Left lung (tissue), 4 donors: ENCODE measurements at regions not wholly inside any gene's neighbourhood (a gene's known extent, or its start where the extent isn't known, plus 50 kb on each side); places are given as distances from the start of the nearest gene placed in this dataset.
"Not testable (repeated sequence)": the region's sequence is repeated elsewhere in the genome, so short reads cannot be mapped to it uniquely, and the experiment has no call there.

ENCODE experiments used
- ATAC-seq: fragments of 200-7000 bp; cut with Tn5 transposase; one replicate; pipeline ENCODE4 v1.9.1; 2020; ENCODE audit warnings: moderate library complexity
- DNase-seq, 4 donors: peaks; one replicate each; pipeline ENCODE4 v3.0.0-alpha.2; 2013 to 2020
- H3K27ac ChIP-seq, 2 donors: fragments of 200-600 bp; sonication (generic) in 1 of 2; one replicate each; pipeline versions ENCODE4 v1.5.0 to v1.8.0; 2020 to 2021
- H3K27me3 ChIP-seq, 2 donors: fragments of 200-600 bp; sonication (generic) in 1 of 2; one replicate each; pipeline versions ENCODE4 v1.5.0 to v1.8.0; 2020 to 2021
- H3K36me3 ChIP-seq, 2 donors: fragments of 200-600 bp; sonication (generic) in 1 of 2; one replicate each; pipeline versions ENCODE4 v1.5.0 to v1.8.0; 2020 to 2021
- H3K4me1 ChIP-seq, 2 donors: fragments of 200-600 bp; one replicate each; pipeline ENCODE4 v1.8.0; 2021
- H3K4me3 ChIP-seq, 2 donors: fragments of 200-600 bp; sonication (generic) in 1 of 2; one replicate each; pipeline versions ENCODE4 v1.5.0 to v1.8.0; 2020 to 2021; ENCODE audit warnings: mild to moderate bottlenecking in 1 of 2
- H3K9me3 ChIP-seq, 2 donors: fragments of 200-600 bp; sonication (generic) in 1 of 2; one replicate each; pipeline versions ENCODE4 v1.5.0 to v1.8.0; 2020 to 2021
- CTCF ChIP-seq, 2 donors: fragments of 200-600 bp; sonication (generic) in 1 of 2; IDR thresholded peaks; one replicate each; pipeline versions ENCODE4 v1.5.0 to v1.8.0; 2021; ENCODE audit warnings: antibody characterized with exemption in 2 of 2
- intact Hi-C, 2 donors: fragments of 100-400 bp; cut with DNase I; formaldehyde crosslinking; loops; one replicate each; pipeline versions ENCODE4 v1.11.2 to v1.14.2; 2022
- donor health status: DM: no; HTN: yes; CAD: no.
- donor health status: DM: no; HTN: no; CAD: no.

DNA sequence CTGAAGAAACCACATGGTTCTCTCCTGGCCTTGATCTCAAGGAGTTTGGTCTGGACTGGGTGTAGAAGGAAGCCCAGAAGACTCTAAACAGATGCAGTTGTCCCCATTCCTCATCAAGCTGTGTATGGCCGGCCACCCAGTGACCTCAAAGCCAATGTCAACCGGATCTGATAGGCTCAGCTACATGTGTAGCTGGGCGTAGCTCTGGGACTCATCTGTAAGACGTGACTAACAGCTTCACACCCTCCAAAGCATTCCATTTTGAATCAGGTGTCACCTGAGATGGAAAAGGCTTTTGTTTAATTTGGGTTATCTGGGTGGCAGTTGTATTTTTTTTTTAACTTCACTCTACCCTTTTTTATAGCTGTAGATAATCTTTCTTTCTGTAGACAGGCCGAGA lies 130.4 kb downstream of the ABCC12 start:
- Histone ChIP-seq H3K27me3 (no peaks in the 10 kb centered on the region), H3K4me1 (no peaks in the 10 kb centered on the region), H3K27ac (no peak overlapping the region), H3K4me3 (no peak overlapping the region), H3K9me3 (no peaks in the 10 kb centered on the region), H3K36me3 (no peaks in the 10 kb centered on the region)
- no peak for TF ChIP-seq CTCF (IDR thresholded peaks at IDR 0.05)
- no peak for ATAC-seq
- intact Hi-C loops = no loop called here
- DNase-seq = no peak

GRCh38 chr16:48024042-48024441 lies 131.8 kb downstream of the ABCC12 start:
- H3K27me3 ChIP-seq = no peaks in the 10 kb centered on the region
- ATAC-seq = no peak
- no peaks in the 10 kb centered on the region for H3K4me1 ChIP-seq

GRCh38 chr16:48022496-48022895 lies 133.3 kb downstream of the ABCC12 start:
- Histone ChIP-seq H3K4me3 (no peak overlapping the region), H3K9me3 (no peaks in the 10 kb centered on the region), H3K27ac (no peak overlapping the region), H3K4me1 (no peaks in the 10 kb centered on the region), H3K27me3 (no peaks in the 10 kb centered on the region), H3K36me3 (no peaks in the 10 kb centered on the region)
- TF ChIP-seq CTCF (IDR thresholded peaks at IDR 0.05) = no peak
- intact Hi-C loops = no loop called here
- ATAC-seq = no peak
- no peak for DNase-seq

More at GRCh38 chr16:48024042-48024441, 131.8 kb downstream of the ABCC12 start:
- TF ChIP-seq CTCF (IDR thresholded peaks at IDR 0.05) = no peak
- H3K36me3 ChIP-seq = no peaks in the 10 kb centered on the region
- H3K4me3 ChIP-seq = no peak overlapping the region
- H3K9me3 ChIP-seq = no peaks in the 10 kb centered on the region
- intact Hi-C loops = no loop called here
- H3K27ac ChIP-seq = no peak overlapping the region
- no peak for DNase-seq

GRCh38 chr16:48020617-48021016 lies 135.2 kb downstream of the ABCC12 start:
- H3K27ac ChIP-seq, H3K27me3 ChIP-seq, H3K36me3 ChIP-seq, ATAC-seq, H3K9me3 ChIP-seq, intact Hi-C loops, H3K4me3 ChIP-seq, H3K4me1 ChIP-seq, DNase-seq: not testable (repeated sequence)

- ATAC-seq = peak; percentile 30
- Histone ChIP-seq H3K27me3 (no peaks in the 10 kb centered on the region), H3K4me1 (no peaks in the 10 kb centered on the region), H3K27ac (no peak overlapping the region), H3K4me3 (no peak overlapping the region), H3K9me3 (no peaks in the 10 kb centered on the region), H3K36me3 (no peaks in the 10 kb centered on the region)
- TF ChIP-seq CTCF (IDR thresholded peaks at IDR 0.05) = no peak
- DNase-seq = no peak
- intact Hi-C loops = no loop called here
Observed at GRCh38 chr16:48014349-48015135, 141.3 kb downstream of the ABCC12 start.

- intact Hi-C loops = no loop called here
- no peak for TF ChIP-seq CTCF (IDR thresholded peaks at IDR 0.05)
- H3K27ac ChIP-seq = no peak overlapping the region
- H3K27me3 ChIP-seq = no peaks in the 10 kb centered on the region
- no peak overlapping the region for H3K4me3 ChIP-seq
- no peaks in the 10 kb centered on the region for H3K4me1 ChIP-seq
- H3K9me3 ChIP-seq = no peaks in the 10 kb centered on the region
- ATAC-seq = no peak
- DNase-seq = no peak
- no peaks in the 10 kb centered on the region for H3K36me3 ChIP-seq
Observed at GRCh38 chr16:48013491-48013901, 142.3 kb downstream of the ABCC12 start.
